H1 (cell line): ENCODE measurements at regions not wholly inside any gene's neighbourhood (a gene's known extent, or its start where the extent isn't known, plus 50 kb on each side); places are given as distances from the start of the nearest gene placed in this dataset.

Experiments used
- CTCF ChIA-PET: fragments of 300-600 bp; sonication (Branson Sonifier 250); formaldehyde crosslinking; loops from one replicate; lab custom pipeline; 2021; ENCODE audit not compliant: partially characterized antibody; lab: Charles Lee
- POLR2A ChIA-PET: fragments of 300-600 bp; sonication (Branson Sonifier 250); formaldehyde crosslinking; loops from one replicate; lab custom pipeline; 2021; ENCODE audit warnings: inconsistent platforms; ENCODE audit not compliant: partially characterized antibody; lab: Charles Lee
- DNase-seq, 2 experiments: peaks; one replicate each; pipeline versions ENCODE4 v3.0.0 to v3.0.0-alpha.2; 2010 to 2022; ENCODE audit warnings: low spot score in 2 of 2, low read depth in 1 of 2, mixed read lengths in 1 of 2
- FAIRE-seq: peaks from 2 replicates; lab custom pipeline; 2011; peaks lifted over from hg19 to GRCh38; lab: Jason Lieb, UNC
- H2AFZ ChIP-seq: 2 replicates; pipeline ENCODE4 v1.8.1; 2012; ENCODE audit warnings: low read length, inconsistent platforms
- H2AK5ac ChIP-seq: 2 replicates; pipeline ENCODE4 v1.6.1; 2013; ENCODE audit warnings: low read depth, low read length
- H2BK120ac ChIP-seq: replicated peaks from 2 replicates; pipeline ENCODE3; 2013; ENCODE audit warnings: low read depth, low read length, inconsistent platforms
- H2BK12ac ChIP-seq: 2 replicates; pipeline ENCODE4 v1.6.1; 2013; ENCODE audit warnings: low read depth, low read length
- H2BK15ac ChIP-seq: 2 replicates; pipeline ENCODE4 v1.6.1; 2013; ENCODE audit warnings: low read length
- H2BK20ac ChIP-seq: 2 replicates; pipeline ENCODE4 v1.6.1; 2013; ENCODE audit warnings: low read length
- H2BK5ac ChIP-seq: 2 replicates; pipeline ENCODE4 v1.6.1; 2013; ENCODE audit warnings: low read depth, low read length
- H3K14ac ChIP-seq: 2 replicates; pipeline ENCODE4 v1.6.1; 2013; ENCODE audit warnings: inconsistent platforms; ENCODE audit not compliant: insufficient read length
- H3K18ac ChIP-seq: 2 replicates; pipeline ENCODE4 v1.6.1; 2013; ENCODE audit warnings: low read length; ENCODE audit errors: extremely low read depth
- H3K23ac ChIP-seq: 2 replicates; pipeline ENCODE4 v1.6.1; 2013; ENCODE audit warnings: inconsistent platforms; ENCODE audit not compliant: insufficient read length
- H3K23me2 ChIP-seq: 2 replicates; pipeline ENCODE4 v1.6.1; 2013; ENCODE audit warnings: low read depth, low read length
- H3K27ac ChIP-seq: 2 replicates; pipeline ENCODE4 v1.6.1; 2011; ENCODE audit warnings: low read depth, low read length, inconsistent platforms
- H3K27me3 ChIP-seq, 4 experiments: replicated peaks in 1 of 4; 1 replicate in 1 of 4; 2 replicates in 3 of 4; pipeline versions ENCODE4 v1.6.1 to v1.8.1; 2011 to 2013; ENCODE audit warnings: low read length in 3 of 4, mild to moderate bottlenecking in 3 of 4, inconsistent platforms in 2 of 4, mixed read lengths in 2 of 4, moderate library complexity in 1 of 4; ENCODE audit not compliant: control insufficient read depth in 3 of 4, insufficient read depth in 3 of 4; ENCODE audit errors: extremely low read depth in 1 of 4
- H3K36me3 ChIP-seq, 4 experiments: 2 replicates each; pipeline versions ENCODE4 v1.6.1 to v1.8.1; 2011 to 2013; ENCODE audit warnings: mild to moderate bottlenecking in 4 of 4, low read length in 3 of 4, moderate library complexity in 2 of 4, control low read depth in 1 of 4, inconsistent platforms in 1 of 4; ENCODE audit not compliant: insufficient read depth in 4 of 4, control insufficient read depth in 2 of 4
- H3K4ac ChIP-seq: replicated peaks from 2 replicates; pipeline ENCODE3; 2013; ENCODE audit warnings: low read length, low read depth, mixed read lengths, inconsistent platforms; ENCODE audit not compliant: insufficient read length
- H3K4me1 ChIP-seq, 4 experiments: replicated peaks in 1 of 4; 1 replicate in 1 of 4; 2 replicates in 3 of 4; pipeline versions ENCODE4 v1.6.1 to v1.8.1; 2011 to 2013; ENCODE audit warnings: low read length in 3 of 4, inconsistent platforms in 2 of 4, mixed read lengths in 1 of 4; ENCODE audit not compliant: insufficient read depth in 4 of 4, control insufficient read depth in 3 of 4
- H3K4me2 ChIP-seq, 2 experiments: 2 replicates each; pipeline versions ENCODE4 v1.6.1 to v1.8.1; 2011 to 2013; ENCODE audit warnings: low read depth in 2 of 2, low read length in 2 of 2, control low read depth in 1 of 2, inconsistent platforms in 1 of 2, mild to moderate bottlenecking in 1 of 2; ENCODE audit not compliant: insufficient read depth in 1 of 2
- H3K4me3 ChIP-seq, 4 experiments: fragments of 200-600, 300-600 bp in 1 of 4; sonication (generic), shearing (Covaris generic), sonication (Bioruptor Twin) in 1 of 4; 2 replicates each; pipeline versions ENCODE4 v1.5.1 to v1.8.1; 2011 to 2016; ENCODE audit warnings: low read length in 4 of 4, low read depth in 3 of 4, control low read depth in 2 of 4, inconsistent platforms in 2 of 4, mild to moderate bottlenecking in 2 of 4, mixed read lengths in 1 of 4, moderate library complexity in 1 of 4; ENCODE audit not compliant: insufficient read depth in 2 of 4; ENCODE audit errors: extremely low read depth in 1 of 4
- H3K56ac ChIP-seq: replicated peaks from 2 replicates; pipeline ENCODE3; 2013; ENCODE audit warnings: low read depth, mild to moderate bottlenecking, mixed read lengths, low read length, inconsistent platforms; ENCODE audit not compliant: insufficient read length
- H3K79me1 ChIP-seq: 2 replicates; pipeline ENCODE4 v1.6.1; 2013; ENCODE audit warnings: low read depth, low read length, control low read depth
- H3K79me2 ChIP-seq, 2 experiments: 2 replicates each; pipeline versions ENCODE4 v1.6.1 to v1.8.1; 2012 to 2013; ENCODE audit warnings: low read length in 2 of 2, mild to moderate bottlenecking in 2 of 2, inconsistent platforms in 1 of 2; ENCODE audit not compliant: insufficient read depth in 2 of 2, control insufficient read depth in 1 of 2
- H3K9ac ChIP-seq, 4 experiments: replicated peaks in 1 of 4; 1 replicate in 1 of 4; 2 replicates in 3 of 4; pipeline versions ENCODE4 v1.6.1 to v1.8.1; 2011 to 2013; ENCODE audit warnings: low read depth in 3 of 4, low read length in 3 of 4, control low read depth in 2 of 4, mild to moderate bottlenecking in 2 of 4, moderate library complexity in 2 of 4, inconsistent platforms in 1 of 4; ENCODE audit errors: extremely low read depth in 1 of 4
- H3K9me3 ChIP-seq, 2 experiments: 2 replicates each; pipeline versions ENCODE4 v1.6.1 to v1.8.1; 2012 to 2013; ENCODE audit warnings: mild to moderate bottlenecking in 2 of 2, moderate library complexity in 2 of 2, control low read depth in 1 of 2, inconsistent platforms in 1 of 2, low read depth in 1 of 2, low read length in 1 of 2, mixed read lengths in 1 of 2; ENCODE audit not compliant: insufficient read depth in 2 of 2
- H4K20me1 ChIP-seq, 2 experiments: replicated peaks in 1 of 2; 2 replicates each; pipeline versions ENCODE3 to v1.8.1; 2011 to 2013; ENCODE audit warnings: inconsistent platforms in 2 of 2, low read length in 2 of 2, mild to moderate bottlenecking in 1 of 2; ENCODE audit not compliant: insufficient read depth in 2 of 2, control insufficient read depth in 1 of 2
- H4K5ac ChIP-seq: 2 replicates; pipeline ENCODE4 v1.6.1; 2013; ENCODE audit warnings: low read length, low read depth, mixed read lengths, inconsistent platforms; ENCODE audit not compliant: insufficient read length
- H4K8ac ChIP-seq: 2 replicates; pipeline ENCODE4 v1.8.0; 2013; ENCODE audit warnings: mild to moderate bottlenecking, moderate library complexity, low read length, inconsistent platforms; ENCODE audit not compliant: insufficient read depth; ENCODE audit errors: extremely low read depth
- H4K91ac ChIP-seq: replicated peaks from 2 replicates; pipeline ENCODE3; 2013; ENCODE audit warnings: low read length, mixed read lengths, inconsistent platforms; ENCODE audit not compliant: insufficient read length
- BCL11A ChIP-seq, 2 experiments: IDR thresholded peaks; one replicate each; pipeline ENCODE4 v1.6.1; 2011; ENCODE audit warnings: low read depth in 2 of 2, low read length in 2 of 2, mild to moderate bottlenecking in 2 of 2
- CHD1 ChIP-seq: IDR thresholded peaks from 2 replicates; pipeline ENCODE4 v1.6.1; 2012; ENCODE audit warnings: low read depth, low read length, improper control_type of control experiment
- EZH2 ChIP-seq: fragments of 200-600 bp; sonication (generic); IDR thresholded peaks from 2 replicates; pipeline ENCODE4 v1.7.1; 2012; ENCODE audit warnings: low read depth, mild to moderate bottlenecking, moderate library complexity, low read length, inconsistent platforms; ENCODE audit not compliant: severe bottlenecking
- JUN ChIP-seq: IDR thresholded peaks from 2 replicates; pipeline ENCODE4 v1.6.1; 2011; ENCODE audit warnings: low read depth, mild to moderate bottlenecking, improper control_type of control experiment, low read length
- MAFK ChIP-seq: IDR thresholded peaks from 2 replicates; pipeline ENCODE4 v1.6.1; 2012; ENCODE audit warnings: low read depth, mild to moderate bottlenecking, improper control_type of control experiment, low read length
- POLR2A ChIP-seq, 2 experiments: IDR thresholded peaks; 1 replicate in 1 of 2; 2 replicates in 1 of 2; pipeline ENCODE4 v1.6.1; 2011; ENCODE audit warnings: low read depth in 2 of 2, low read length in 2 of 2, mild to moderate bottlenecking in 2 of 2; ENCODE audit errors: control extremely low read depth in 1 of 2
- SIN3A ChIP-seq, 2 experiments: IDR thresholded peaks in 1 of 2; conservative IDR thresholded peaks in 1 of 2; 2 replicates each; pipeline ENCODE4 v1.6.1; 2011 to 2012; ENCODE audit warnings: low read length in 2 of 2, improper control_type of control experiment in 1 of 2, low read depth in 1 of 2, mild to moderate bottlenecking in 1 of 2
- SIX5 ChIP-seq: IDR thresholded peaks from 2 replicates; pipeline ENCODE4 v1.6.1; 2011; ENCODE audit warnings: mild to moderate bottlenecking, low read depth, low read length
- TAF7 ChIP-seq: optimal IDR thresholded peaks from 2 replicates; pipeline ENCODE3; 2011; ENCODE audit warnings: low read depth, mild to moderate bottlenecking, inconsistent platforms, low read length, moderate library complexity, borderline replicate concordance
- TCF12 ChIP-seq: IDR thresholded peaks from 2 replicates; pipeline ENCODE4 v1.6.1; 2011; ENCODE audit warnings: low read depth, mild to moderate bottlenecking, low read length
- TEAD4 ChIP-seq: IDR thresholded peaks from 2 replicates; pipeline ENCODE4 v1.6.1; 2012; ENCODE audit warnings: low read depth, low read length, inconsistent platforms, mixed read lengths
- WGBS, 2 experiments: shearing (Covaris generic) in 1 of 2; methylation state at CpG; one replicate each; pipeline versions ENCODE4 v1.1.6 to v1.1.7; 2013 to 2015; ENCODE audit warnings: low lambda C conversion rate in 2 of 2, mixed read lengths in 2 of 2, inconsistent platforms in 1 of 2, low coverage in 1 of 2, missing lambda C conversion rate in 1 of 2; ENCODE audit not compliant: insufficient replicate concordance in 2 of 2, insufficient coverage in 1 of 2, insufficient read length in 1 of 2; ENCODE audit errors: extremely low coverage in 1 of 2, missing lambda C conversion rate in 1 of 2; 5-methylcytosine and 5-hydroxymethylcytosine counted together
- TF ChIP-seq, protein P1 (sequence below): IDR thresholded peaks from 2 replicates; pipeline ENCODE4 v1.6.1; 2011; ENCODE audit warnings: low read length, improper control_type of control experiment

- no peaks in the 10 kb centered on the region for H3K79me1 ChIP-seq
- ChIA-PET POLR2A (interaction anchor here (1.0 kb wide), 1 partner anchor 219 kb away, joined by 3 read pairs; no protein-coding TSS in a partner anchor), CTCF (interaction anchor here (0.9 to 1.9 kb wide), 4 partner anchors 21 to 401 kb away, joined by 3 to 7 read pairs (median 4); no protein-coding TSS in a partner anchor)
- no peak overlapping the region for H3K14ac ChIP-seq
- H3K9ac ChIP-seq: no peak overlapping the region
- no peaks in the 10 kb centered on the region for H3K9me3 ChIP-seq
- no peak overlapping the region for H3K4me2 ChIP-seq
- H3K27me3 ChIP-seq: no peaks in the 10 kb centered on the region
- 93% methylated on average over 24 of the region's 24 CpGs; no CpG with 5 or more reads in 1 of the 2 experiments for WGBS, 2 experiments
- no peak overlapping the region for H2BK15ac ChIP-seq
- H4K91ac ChIP-seq: no peak overlapping the region
- DNase-seq (no peak), FAIRE-seq (no peak)
- H3K4ac ChIP-seq: no peak overlapping the region
- H3K4me1 ChIP-seq: no peaks in the 10 kb centered on the region
- H3K23me2 ChIP-seq: no peaks in the 10 kb centered on the region
- H2BK12ac ChIP-seq: no peak overlapping the region
- no peak overlapping the region for H2AK5ac ChIP-seq
- no peak overlapping the region for H3K56ac ChIP-seq
- H3K23ac ChIP-seq: no peak overlapping the region
- no peak overlapping the region for H4K8ac ChIP-seq
- H3K36me3 ChIP-seq: no peaks in the 10 kb centered on the region
- H4K5ac ChIP-seq: no peak overlapping the region
- no peak overlapping the region for H2BK5ac ChIP-seq
- H3K18ac ChIP-seq: no peak overlapping the region
- no peak overlapping the region for H2AFZ ChIP-seq
- no peaks in the 10 kb centered on the region for H4K20me1 ChIP-seq
- no peak overlapping the region for H3K4me3 ChIP-seq
- no peaks in the 10 kb centered on the region for H3K79me2 ChIP-seq
- no peak overlapping the region for H2BK120ac ChIP-seq
- no peak overlapping the region for H3K27ac ChIP-seq
- no peak overlapping the region for H2BK20ac ChIP-seq
- no peak for TF ChIP-seq SIX5
- no peak for TF ChIP-seq CHD1
- TF ChIP-seq TCF12: no peak
- TF ChIP-seq JUN: no peak
- no peak for TF ChIP-seq BCL11A (IDR thresholded peaks at IDR 0.05; ENCODE audit: low read depth in 2 of 2, low read length in 2 of 2)
- no peak for TF ChIP-seq TAF7
- TF ChIP-seq, protein P1, sequence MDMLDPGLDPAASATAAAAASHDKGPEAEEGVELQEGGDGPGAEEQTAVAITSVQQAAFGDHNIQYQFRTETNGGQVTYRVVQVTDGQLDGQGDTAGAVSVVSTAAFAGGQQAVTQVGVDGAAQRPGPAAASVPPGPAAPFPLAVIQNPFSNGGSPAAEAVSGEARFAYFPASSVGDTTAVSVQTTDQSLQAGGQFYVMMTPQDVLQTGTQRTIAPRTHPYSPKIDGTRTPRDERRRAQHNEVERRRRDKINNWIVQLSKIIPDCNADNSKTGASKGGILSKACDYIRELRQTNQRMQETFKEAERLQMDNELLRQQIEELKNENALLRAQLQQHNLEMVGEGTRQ: no peak
- no peak for TF ChIP-seq SIN3A (conservative IDR thresholded peaks at IDR 0.05 in 1 of 2, IDR thresholded peaks at IDR 0.05 in 1 of 2; ENCODE audit: low read depth in 1 of 2, low read length in 2 of 2)
- TF ChIP-seq TEAD4: no peak
- no peak for TF ChIP-seq POLR2A (IDR thresholded peaks at IDR 0.05; ENCODE audit: control extremely low read depth in 1 of 2, low read depth in 2 of 2, low read length in 2 of 2)
- TF ChIP-seq EZH2: no peak
- TF ChIP-seq MAFK: no peak
Measured at GRCh38 chr7:25968205-25968993, 183.6 kb upstream of the NFE2L3 start.
